ENCODE measurements at regions not wholly inside any gene's neighbourhood (a gene's known extent, or its start where the extent isn't known, plus 50 kb on each side); places are given as distances from the start of the nearest gene placed in this dataset.
"Not testable (repeated sequence)": the region's sequence is repeated elsewhere in the genome, so short reads cannot be mapped to it uniquely, and the experiment has no call there.

GRCh38 chr3:26029321-26029720 lies 239.4 kb downstream of the OXSM start:
- DNase-seq: no peak

DNA sequence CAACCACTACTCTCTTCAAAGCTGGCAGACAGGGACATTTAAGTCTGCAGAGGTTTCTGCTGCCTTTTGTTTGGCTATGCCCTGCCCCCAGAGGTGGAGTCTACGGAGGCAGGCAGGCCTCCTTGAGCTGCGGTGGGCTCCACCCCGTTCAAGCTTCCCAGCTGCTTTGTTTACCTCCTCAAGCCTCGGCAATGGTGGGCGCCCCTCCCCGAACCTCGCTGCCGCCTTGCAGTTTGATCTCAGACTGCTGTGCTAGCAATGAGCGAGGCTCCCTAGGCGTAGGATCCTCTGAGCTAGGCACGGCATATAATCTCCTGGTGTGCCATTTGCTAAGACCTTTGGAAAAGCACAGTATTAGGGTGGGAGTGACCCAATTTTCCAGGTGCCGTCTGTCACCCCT lies 252.2 kb downstream of the OXSM start:
- DNase-seq; H3K36me3 ChIP-seq; H3K27ac ChIP-seq; H3K9ac ChIP-seq (ENCODE audit: low read depth in 2 of 2, low read length in 2 of 2); H3K9me3 ChIP-seq; intact Hi-C loops (cut with DNase I); H3K27me3 ChIP-seq; H3K4me3 ChIP-seq; H3K4me1 ChIP-seq: not testable (repeated sequence)

More at GRCh38 chr3:26029321-26029720, 239.4 kb downstream of the OXSM start:
- Histone ChIP-seq H3K36me3 (no peaks in the 10 kb centered on the region), H3K9ac (ENCODE audit: low read depth in 2 of 2, low read length in 2 of 2) (no peak overlapping the region), H3K27me3 (no peaks in the 10 kb centered on the region), H3K4me1 (no peaks in the 10 kb centered on the region), H3K9me3 (no peaks in the 10 kb centered on the region), H3K4me3 (no peak overlapping the region), H3K27ac (no peak overlapping the region)
- TF ChIP-seq, protein P1, sequence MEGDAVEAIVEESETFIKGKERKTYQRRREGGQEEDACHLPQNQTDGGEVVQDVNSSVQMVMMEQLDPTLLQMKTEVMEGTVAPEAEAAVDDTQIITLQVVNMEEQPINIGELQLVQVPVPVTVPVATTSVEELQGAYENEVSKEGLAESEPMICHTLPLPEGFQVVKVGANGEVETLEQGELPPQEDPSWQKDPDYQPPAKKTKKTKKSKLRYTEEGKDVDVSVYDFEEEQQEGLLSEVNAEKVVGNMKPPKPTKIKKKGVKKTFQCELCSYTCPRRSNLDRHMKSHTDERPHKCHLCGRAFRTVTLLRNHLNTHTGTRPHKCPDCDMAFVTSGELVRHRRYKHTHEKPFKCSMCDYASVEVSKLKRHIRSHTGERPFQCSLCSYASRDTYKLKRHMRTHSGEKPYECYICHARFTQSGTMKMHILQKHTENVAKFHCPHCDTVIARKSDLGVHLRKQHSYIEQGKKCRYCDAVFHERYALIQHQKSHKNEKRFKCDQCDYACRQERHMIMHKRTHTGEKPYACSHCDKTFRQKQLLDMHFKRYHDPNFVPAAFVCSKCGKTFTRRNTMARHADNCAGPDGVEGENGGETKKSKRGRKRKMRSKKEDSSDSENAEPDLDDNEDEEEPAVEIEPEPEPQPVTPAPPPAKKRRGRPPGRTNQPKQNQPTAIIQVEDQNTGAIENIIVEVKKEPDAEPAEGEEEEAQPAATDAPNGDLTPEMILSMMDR (IDR thresholded peaks at IDR 0.05): no peak
- intact Hi-C loops (cut with DNase I): no loop called here

- intact Hi-C loops (cut with DNase I): no loop called here
- no peaks in the 10 kb centered on the region for H3K36me3 ChIP-seq
- TF ChIP-seq, protein P1 (IDR thresholded peaks at IDR 0.05): no peak
Measured at GRCh38 chr3:26049951-26050350, 260.1 kb downstream of the OXSM start.

GRCh38 chr3:26050776-26051175 lies 260.9 kb downstream of the OXSM start:
- no peaks in the 10 kb centered on the region for H3K27me3 ChIP-seq
- H3K9me3 ChIP-seq: no peaks in the 10 kb centered on the region
- no peaks in the 10 kb centered on the region for H3K36me3 ChIP-seq
- no peak overlapping the region for H3K27ac ChIP-seq
- DNase-seq: no peak
- intact Hi-C loops (cut with DNase I): no loop called here
- H3K9ac ChIP-seq (ENCODE audit: low read depth in 2 of 2, low read length in 2 of 2): no peak overlapping the region
- H3K4me3 ChIP-seq: no peak overlapping the region
- no peaks in the 10 kb centered on the region for H3K4me1 ChIP-seq
- TF ChIP-seq, protein P1 (IDR thresholded peaks at IDR 0.05): no peak

More at GRCh38 chr3:26049951-26050350, 260.1 kb downstream of the OXSM start:
- Histone ChIP-seq H3K27ac (no peak overlapping the region), H3K4me1 (no peaks in the 10 kb centered on the region), H3K4me3 (no peak overlapping the region), H3K9ac (ENCODE audit: low read depth in 2 of 2, low read length in 2 of 2) (no peak overlapping the region), H3K9me3 (no peaks in the 10 kb centered on the region), H3K27me3 (no peaks in the 10 kb centered on the region)
- no peak for DNase-seq

DNA sequence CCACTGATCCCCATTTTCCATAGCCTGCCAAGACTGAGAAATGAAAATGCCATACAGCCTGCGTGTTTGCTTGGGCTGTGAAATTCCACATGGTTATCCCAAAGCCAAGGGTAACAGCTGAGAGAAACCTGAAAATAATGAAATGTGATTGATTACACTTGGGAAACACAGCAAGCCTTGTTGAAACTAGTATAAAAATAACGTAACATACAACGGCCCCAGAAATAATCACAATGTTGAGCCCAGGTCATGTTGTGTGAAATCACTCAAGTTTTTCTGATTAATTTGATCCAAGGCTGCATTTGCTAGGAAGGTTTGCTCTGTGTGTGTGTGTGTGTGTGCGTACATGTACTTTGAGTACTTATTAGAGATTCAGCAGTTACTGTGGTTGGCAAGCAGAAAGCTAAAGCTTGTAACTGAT lies 269.0 kb downstream of the OXSM start:
- no peak overlapping the region for H3K27ac ChIP-seq
- no peak overlapping the region for H3K4me3 ChIP-seq
- TF ChIP-seq, protein P1 (IDR thresholded peaks at IDR 0.05): no peak
- H3K27me3 ChIP-seq: no peaks in the 10 kb centered on the region
- H3K36me3 ChIP-seq: no peaks in the 10 kb centered on the region
- intact Hi-C loops (cut with DNase I): no loop called here
- no peaks in the 10 kb centered on the region for H3K4me1 ChIP-seq
- DNase-seq: no peak
- no peak overlapping the region for H3K9ac ChIP-seq (ENCODE audit: low read depth in 2 of 2, low read length in 2 of 2)
- H3K9me3 ChIP-seq: no peaks in the 10 kb centered on the region

- H3K27ac ChIP-seq: no peak overlapping the region
- H3K9ac ChIP-seq (ENCODE audit: low read depth in 2 of 2, low read length in 2 of 2): no peak overlapping the region
- no peaks in the 10 kb centered on the region for H3K27me3 ChIP-seq
- TF ChIP-seq, protein P1 (IDR thresholded peaks at IDR 0.05): no peak
- intact Hi-C loops (cut with DNase I): no loop called here
- H3K4me3 ChIP-seq: no peak overlapping the region
- no peaks in the 10 kb centered on the region for H3K9me3 ChIP-seq
- no peaks in the 10 kb centered on the region for H3K4me1 ChIP-seq
- no peak for DNase-seq
- H3K36me3 ChIP-seq: no peaks in the 10 kb centered on the region
Measured at GRCh38 chr3:26061947-26062346, 272.1 kb downstream of the OXSM start.
